Smooth muscle cell (in vitro differentiated cells): ENCODE measurements at regions not wholly inside any gene's neighbourhood (a gene's known extent, or its start where the extent isn't known, plus 50 kb on each side); places are given as distances from the start of the nearest gene placed in this dataset.
"Not testable (repeated sequence)": the region's sequence is repeated elsewhere in the genome, so short reads cannot be mapped to it uniquely, and the experiment has no call there.

Experiments used
- DNase-seq: peaks from one replicate; lab custom pipeline; 2025; ENCODE audit not compliant: unreplicated experiment; lab: John Stamatoyannopoulos, UW
- H2AFZ ChIP-seq: fragments of 200-600 bp; sonication (generic); 2 replicates; pipeline ENCODE4 v1.6.0; 2016; ENCODE audit warnings: antibody characterized with exemption, low read depth, mild to moderate bottlenecking
- H3F3A ChIP-seq: fragments of 200-600 bp; sonication (generic); 2 replicates; pipeline ENCODE4 v1.6.0; 2017; ENCODE audit warnings: antibody characterized with exemption, low read depth
- H3K27ac ChIP-seq: fragments of 200-600 bp; sonication (generic); 2 replicates; pipeline ENCODE4 v1.5.1; 2016; ENCODE audit warnings: low read depth, mild to moderate bottlenecking
- H3K27me3 ChIP-seq: fragments of 200-600 bp; sonication (generic); 2 replicates; pipeline ENCODE4 v1.6.1; 2016; ENCODE audit warnings: low read depth, mild to moderate bottlenecking
- H3K36me3 ChIP-seq: fragments of 200-600 bp; sonication (generic); 2 replicates; pipeline ENCODE4 v1.5.1; 2016; ENCODE audit warnings: low read depth
- H3K4me1 ChIP-seq: fragments of 200-600 bp; sonication (generic); 2 replicates; pipeline ENCODE4 v1.5.1; 2016; ENCODE audit warnings: low read depth
- H3K4me2 ChIP-seq: fragments of 200-600 bp; sonication (generic); 2 replicates; pipeline ENCODE4 v1.6.0; 2016; ENCODE audit warnings: mild to moderate bottlenecking
- H3K4me3 ChIP-seq: fragments of 200-600 bp; sonication (generic); 2 replicates; pipeline ENCODE4 v1.5.1; 2016; ENCODE audit warnings: mild to moderate bottlenecking
- H3K79me2 ChIP-seq: fragments of 200-600 bp; sonication (generic); 2 replicates; pipeline ENCODE4 v1.6.0; 2016; ENCODE audit warnings: low read depth, mild to moderate bottlenecking
- H3K9ac ChIP-seq: fragments of 200-600 bp; sonication (generic); 2 replicates; pipeline ENCODE4 v1.6.0; 2016; ENCODE audit warnings: low read depth
- H3K9me3 ChIP-seq: fragments of 200-600 bp; sonication (generic); replicated peaks from 2 replicates; pipeline ENCODE4 v1.5.1; 2016; ENCODE audit warnings: low read depth
- H4K20me1 ChIP-seq: fragments of 200-600 bp; sonication (generic); 2 replicates; pipeline ENCODE4 v1.6.0; 2016; ENCODE audit warnings: low read depth
- WGBS: methylation state at CpG from one replicate; pipeline ENCODE4 v1.1.7; 2016; ENCODE audit warnings: low lambda C conversion rate; 5-methylcytosine and 5-hydroxymethylcytosine counted together
- TF ChIP-seq, protein P1 (sequence below): fragments of 200-600 bp; sonication (generic); IDR thresholded peaks from 2 replicates; pipeline ENCODE4 v1.5.1; 2017; ENCODE audit warnings: borderline replicate concordance, mild to moderate bottlenecking, antibody characterized with exemption; ENCODE audit not compliant: insufficient read depth, poor library complexity, severe bottlenecking

DNA sequence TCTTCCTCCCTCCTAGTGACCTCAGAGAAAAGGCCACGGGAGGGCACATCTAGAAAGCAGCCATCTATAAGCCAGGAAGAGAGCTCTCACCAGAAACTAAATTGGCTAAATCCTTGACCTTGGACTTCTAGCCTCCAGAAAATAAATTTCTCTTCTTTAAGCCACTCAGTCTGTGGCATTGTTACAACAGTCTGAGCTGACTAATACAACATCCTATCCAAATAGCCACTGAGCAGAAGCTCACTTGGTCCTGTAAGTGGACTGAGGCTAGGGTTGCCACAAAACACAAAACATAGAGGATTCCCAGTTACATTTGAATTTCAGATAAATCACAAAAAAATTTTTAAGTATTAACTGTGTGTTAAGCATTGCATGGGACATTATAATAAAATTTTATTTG lies 383.4 kb downstream of the MLLT3 start:
- DNase-seq, result no peak
- WGBS, result 58% methylated on average over 1 of the region's 1 CpG
- H4K20me1 ChIP-seq, result no peaks in the 10 kb centered on the region
- no peaks in the 10 kb centered on the region for H3K9me3 ChIP-seq
- no peak overlapping the region for H3K4me3 ChIP-seq
- peaks cover 7% of the 10 kb centered on the region for H3K4me1 ChIP-seq
- no peak overlapping the region for H3K4me2 ChIP-seq
- TF ChIP-seq, protein P1, sequence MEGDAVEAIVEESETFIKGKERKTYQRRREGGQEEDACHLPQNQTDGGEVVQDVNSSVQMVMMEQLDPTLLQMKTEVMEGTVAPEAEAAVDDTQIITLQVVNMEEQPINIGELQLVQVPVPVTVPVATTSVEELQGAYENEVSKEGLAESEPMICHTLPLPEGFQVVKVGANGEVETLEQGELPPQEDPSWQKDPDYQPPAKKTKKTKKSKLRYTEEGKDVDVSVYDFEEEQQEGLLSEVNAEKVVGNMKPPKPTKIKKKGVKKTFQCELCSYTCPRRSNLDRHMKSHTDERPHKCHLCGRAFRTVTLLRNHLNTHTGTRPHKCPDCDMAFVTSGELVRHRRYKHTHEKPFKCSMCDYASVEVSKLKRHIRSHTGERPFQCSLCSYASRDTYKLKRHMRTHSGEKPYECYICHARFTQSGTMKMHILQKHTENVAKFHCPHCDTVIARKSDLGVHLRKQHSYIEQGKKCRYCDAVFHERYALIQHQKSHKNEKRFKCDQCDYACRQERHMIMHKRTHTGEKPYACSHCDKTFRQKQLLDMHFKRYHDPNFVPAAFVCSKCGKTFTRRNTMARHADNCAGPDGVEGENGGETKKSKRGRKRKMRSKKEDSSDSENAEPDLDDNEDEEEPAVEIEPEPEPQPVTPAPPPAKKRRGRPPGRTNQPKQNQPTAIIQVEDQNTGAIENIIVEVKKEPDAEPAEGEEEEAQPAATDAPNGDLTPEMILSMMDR, result no peak
- no peaks in the 10 kb centered on the region for H3F3A ChIP-seq
- no peaks in the 10 kb centered on the region for H3K79me2 ChIP-seq
- peak overlapping the region; percentile 18 for H2AFZ ChIP-seq
- no peaks in the 10 kb centered on the region for H3K36me3 ChIP-seq
- no peak overlapping the region for H3K9ac ChIP-seq
- H3K27ac ChIP-seq, result peak overlapping the region; percentile 23
- no peaks in the 10 kb centered on the region for H3K27me3 ChIP-seq

DNA sequence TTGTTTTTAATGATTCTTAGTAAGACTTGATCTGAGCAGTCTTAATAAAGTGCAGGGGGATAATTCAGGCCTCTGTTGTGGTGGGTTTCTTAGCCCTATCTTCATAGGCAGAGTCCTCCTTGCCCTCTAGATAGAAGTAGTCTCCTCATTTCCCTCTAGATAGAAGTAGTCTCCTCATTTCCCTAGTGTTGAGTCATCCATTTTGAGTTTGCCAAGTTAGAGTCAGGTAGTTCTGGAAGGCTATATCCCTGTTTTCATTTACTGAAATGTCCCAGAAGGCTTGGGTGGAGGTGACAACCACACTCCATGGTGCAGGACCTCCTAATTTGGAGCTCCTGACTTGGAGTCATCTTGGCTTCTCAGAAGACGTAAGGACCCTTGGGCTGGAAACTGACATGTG lies 384.6 kb downstream of the MLLT3 start:
- no peak overlapping the region for H2AFZ ChIP-seq
- TF ChIP-seq, protein P1, result no peak
- H3K9me3 ChIP-seq, result no peaks in the 10 kb centered on the region
- H3K27ac ChIP-seq, result no peak overlapping the region
- H3K4me3 ChIP-seq, result no peak overlapping the region
- peaks cover 4% of the 10 kb centered on the region for H3K4me1 ChIP-seq
- no peaks in the 10 kb centered on the region for H3K27me3 ChIP-seq
- H3K4me2 ChIP-seq, result no peak overlapping the region
- DNase-seq, result no peak
- H3K9ac ChIP-seq, result no peak overlapping the region
- no peaks in the 10 kb centered on the region for H3K36me3 ChIP-seq
- WGBS, result 96% methylated on average over 1 of the region's 1 CpG
- no peaks in the 10 kb centered on the region for H3K79me2 ChIP-seq
- no peaks in the 10 kb centered on the region for H4K20me1 ChIP-seq
- no peaks in the 10 kb centered on the region for H3F3A ChIP-seq

DNA sequence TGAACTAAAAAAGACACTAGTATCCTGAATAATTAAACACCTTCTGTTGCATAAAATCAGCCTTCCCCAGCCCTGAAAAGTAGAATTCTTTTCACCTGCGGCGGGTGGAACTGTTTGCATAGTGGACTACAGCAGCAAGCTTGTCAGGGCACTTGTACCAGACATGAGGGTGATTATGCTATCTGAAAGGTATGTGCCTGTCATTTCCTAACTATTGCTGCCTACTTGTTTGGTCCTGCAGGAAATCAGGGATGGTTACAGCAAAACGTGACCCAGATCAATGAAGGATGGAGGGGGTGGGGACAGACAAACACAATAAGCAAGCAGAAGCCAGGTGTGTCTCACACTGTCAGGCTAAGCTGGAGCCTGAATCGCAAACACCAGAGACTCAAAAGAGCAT lies 385.6 kb downstream of the MLLT3 start:
- Histone ChIP-seq H3F3A (no peaks in the 10 kb centered on the region), H3K9me3 (no peaks in the 10 kb centered on the region), H3K4me2 (no peak overlapping the region), H2AFZ (no peak overlapping the region), H3K4me3 (no peak overlapping the region), H4K20me1 (no peaks in the 10 kb centered on the region), H3K79me2 (no peaks in the 10 kb centered on the region), H3K4me1 (no peaks in the 10 kb centered on the region), H3K36me3 (no peaks in the 10 kb centered on the region), H3K9ac (no peak overlapping the region), H3K27me3 (no peaks in the 10 kb centered on the region), H3K27ac (peak overlapping the region; percentile 50)
- DNase-seq, result no peak
- WGBS, result 69% methylated on average over 4 of the region's 4 CpGs
- TF ChIP-seq, protein P1, result no peak

DNA sequence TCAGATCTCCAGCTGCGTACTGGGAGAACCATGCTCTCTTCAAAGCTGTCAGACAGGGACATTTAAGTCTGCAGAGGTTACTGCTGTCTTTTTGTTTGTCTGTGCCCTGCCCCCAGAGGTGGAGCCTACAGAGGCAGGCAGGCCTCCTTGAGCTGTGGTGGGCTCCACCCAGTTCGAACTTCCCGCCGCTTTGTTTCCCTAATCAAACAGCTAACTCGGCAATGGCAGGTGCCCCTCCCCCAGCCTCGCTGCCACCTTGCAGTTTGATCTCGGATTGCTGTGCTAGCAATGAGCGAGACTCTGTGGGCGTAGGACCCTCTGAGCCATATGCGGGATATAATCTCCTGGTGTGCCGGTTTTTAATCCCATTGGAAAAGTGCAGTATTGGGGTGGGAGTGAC lies 387.1 kb downstream of the MLLT3 start:
- not testable (repeated sequence) for H3K27ac ChIP-seq, H3K4me3 ChIP-seq, DNase-seq, H3K36me3 ChIP-seq, H3K4me1 ChIP-seq, H2AFZ ChIP-seq, H3F3A ChIP-seq, H3K4me2 ChIP-seq, H4K20me1 ChIP-seq, H3K27me3 ChIP-seq, H3K9me3 ChIP-seq, H3K79me2 ChIP-seq, H3K9ac ChIP-seq
- 95% methylated on average over 11 of the region's 11 CpGs for WGBS
